Coronary artery (tissue), 2 donors: ENCODE measurements at regions not wholly inside any gene's neighbourhood (a gene's known extent, or its start where the extent isn't known, plus 50 kb on each side); places are given as distances from the start of the nearest gene placed in this dataset.

Experiments
- DNase-seq: peaks from one replicate; pipeline ENCODE4 v3.0.0-alpha.2; 2017; ENCODE audit warnings: low spot score
- H3K27ac ChIP-seq, 2 donors: fragments of 200-600 bp; sonication (generic); one replicate each; pipeline ENCODE4 v1.5.1; 2016 to 2019
- H3K4me3 ChIP-seq: fragments of 200-600 bp; sonication (generic); 2 replicates; pipeline ENCODE4 v1.5.1; 2016; ENCODE audit warnings: mild to moderate bottlenecking, moderate library complexity
- CTCF ChIP-seq: fragments of 200-600 bp; sonication (generic); IDR thresholded peaks from one replicate; pipeline ENCODE4 v1.5.1; 2019; ENCODE audit warnings: antibody characterized with exemption

- Histone ChIP-seq H3K27ac (no peak overlapping the region), H3K4me3 (no peak overlapping the region)
- DNase-seq, result no peak
- TF ChIP-seq CTCF, result no peak
Observed at GRCh38 chr6:115832786-115833185, 227.9 kb downstream of the FRK start.

GRCh38 chr6:115832186-115832585 lies 228.5 kb downstream of the FRK start:
- Histone ChIP-seq H3K27ac (no peak overlapping the region), H3K4me3 (no peak overlapping the region)
- TF ChIP-seq CTCF, result no peak
- DNase-seq, result no peak

GRCh38 chr6:115830895-115831294 lies 229.8 kb downstream of the FRK start:
- no peak overlapping the region for H3K27ac ChIP-seq
- DNase-seq, result no peak
- no peak overlapping the region for H3K4me3 ChIP-seq
- TF ChIP-seq CTCF, result no peak

GRCh38 chr6:115821798-115822197 lies 238.9 kb downstream of the FRK start:
- no peak for DNase-seq
- no peak for TF ChIP-seq CTCF

GRCh38 chr6:115819506-115819905 lies 241.2 kb downstream of the FRK start:
- Histone ChIP-seq H3K4me3 (no peak overlapping the region), H3K27ac (no peak overlapping the region)
- TF ChIP-seq CTCF, result no peak
- DNase-seq, result no peak

More at GRCh38 chr6:115821798-115822197, 238.9 kb downstream of the FRK start:
- H3K4me3 ChIP-seq, result no peak overlapping the region
- H3K27ac ChIP-seq, result no peak overlapping the region

GRCh38 chr6:115817161-115817560 lies 243.5 kb downstream of the FRK start:
- TF ChIP-seq CTCF, result no peak
- no peak overlapping the region for H3K27ac ChIP-seq
- no peak overlapping the region for H3K4me3 ChIP-seq
- DNase-seq, result no peak

- no peak overlapping the region for H3K27ac ChIP-seq
- no peak for TF ChIP-seq CTCF
- H3K4me3 ChIP-seq, result no peak overlapping the region
- DNase-seq, result no peak
Observed at GRCh38 chr6:115814907-115815306, 245.8 kb downstream of the FRK start.
